NB4 (cell line): ENCODE measurements at regions not wholly inside any gene's neighbourhood (a gene's known extent, or its start where the extent isn't known, plus 50 kb on each side); places are given as distances from the start of the nearest gene placed in this dataset.

Source experiments
- CTCF ChIP-seq: IDR thresholded peaks from one replicate; pipeline ENCODE4 v1.5.1; 2012; ENCODE audit warnings: low read depth, low read length
- MAX ChIP-seq: IDR thresholded peaks from 2 replicates; pipeline ENCODE4 v1.6.1; 2011; ENCODE audit warnings: low read depth, low read length
- MYC ChIP-seq: IDR thresholded peaks from 2 replicates; pipeline ENCODE4 v1.6.1; 2011; ENCODE audit warnings: low read depth, low read length
- POLR2A ChIP-seq: IDR thresholded peaks from 2 replicates; pipeline ENCODE4 v1.6.1; 2011; ENCODE audit warnings: mild to moderate bottlenecking; ENCODE audit not compliant: insufficient read length; ENCODE audit errors: extremely low read depth

- no peak for TF ChIP-seq MYC
- TF ChIP-seq CTCF, result no peak
- TF ChIP-seq MAX, result no peak
- no peak for TF ChIP-seq POLR2A
Observed at GRCh38 chr10:118107541-118107940, 60.8 kb upstream of the RAB11FIP2 start.
